ENCODE measurements at regions not wholly inside any gene's neighbourhood (a gene's known extent, or its start where the extent isn't known, plus 50 kb on each side); places are given as distances from the start of the nearest gene placed in this dataset.

- WGBS: 76% methylated on average over 3 of the region's 3 CpGs
- H3K27ac ChIP-seq: no peak overlapping the region
These were observed 708.8 kb downstream of the MTRR start for GRCh38 chr5:8577792-8578191.

GRCh38 chr5:8580298-8580697 is 711.4 kb downstream of the MTRR start:
- H3K4me1 ChIP-seq: no peaks in the 10 kb centered on the region
- H3K27ac ChIP-seq: no peak overlapping the region
- H3K9me3 ChIP-seq: no peaks in the 10 kb centered on the region
- H3K27me3 ChIP-seq: no peaks in the 10 kb centered on the region
- H3K4me3 ChIP-seq: no peak overlapping the region
- TF ChIP-seq POLR2A (IDR thresholded peaks at IDR 0.05) (no peak), EP300 (IDR thresholded peaks at IDR 0.05) (no peak), CTCF (IDR thresholded peaks at IDR 0.05) (no peak), POLR2AphosphoS5 (IDR thresholded peaks at IDR 0.05) (no peak)
- WGBS: 65% methylated on average over 4 of the region's 4 CpGs
- no peaks in the 10 kb centered on the region for H3K36me3 ChIP-seq
- DNase-seq (ENCODE audit: low spot score in 2 of 2): no peak

More at GRCh38 chr5:8577792-8578191, 708.8 kb downstream of the MTRR start:
- Histone ChIP-seq H3K4me1 (no peaks in the 10 kb centered on the region), H3K9me3 (no peaks in the 10 kb centered on the region), H3K4me3 (no peak overlapping the region), H3K36me3 (no peaks in the 10 kb centered on the region), H3K27me3 (no peaks in the 10 kb centered on the region)
- TF ChIP-seq POLR2A (IDR thresholded peaks at IDR 0.05) (no peak), EP300 (IDR thresholded peaks at IDR 0.05) (no peak), POLR2AphosphoS5 (IDR thresholded peaks at IDR 0.05) (no peak), CTCF (IDR thresholded peaks at IDR 0.05) (no peak)
- no peak for DNase-seq (ENCODE audit: low spot score in 2 of 2)

GRCh38 chr5:8581047-8581446 is 712.1 kb downstream of the MTRR start:
- no peaks in the 10 kb centered on the region for H3K9me3 ChIP-seq
- TF ChIP-seq EP300 (IDR thresholded peaks at IDR 0.05) (no peak), POLR2AphosphoS5 (IDR thresholded peaks at IDR 0.05) (no peak), POLR2A (IDR thresholded peaks at IDR 0.05) (no peak), CTCF (IDR thresholded peaks at IDR 0.05) (no peak)
- H3K27me3 ChIP-seq: no peaks in the 10 kb centered on the region
- no peaks in the 10 kb centered on the region for H3K36me3 ChIP-seq
- H3K4me3 ChIP-seq: no peak overlapping the region
- no peak for DNase-seq (ENCODE audit: low spot score in 2 of 2)
- no peaks in the 10 kb centered on the region for H3K4me1 ChIP-seq
- WGBS: 94% methylated on average over 2 of the region's 2 CpGs
- H3K27ac ChIP-seq: no peak overlapping the region

- no peaks in the 10 kb centered on the region for H3K9me3 ChIP-seq
- no peaks in the 10 kb centered on the region for H3K36me3 ChIP-seq
- no peaks in the 10 kb centered on the region for H3K27me3 ChIP-seq
- no peak for DNase-seq (ENCODE audit: low spot score in 2 of 2)
- TF ChIP-seq POLR2AphosphoS5 (IDR thresholded peaks at IDR 0.05) (no peak), EP300 (IDR thresholded peaks at IDR 0.05) (no peak), CTCF (IDR thresholded peaks at IDR 0.05) (no peak), POLR2A (IDR thresholded peaks at IDR 0.05) (no peak)
- 65% methylated on average over 3 of the region's 3 CpGs for WGBS
- H3K4me3 ChIP-seq: no peak overlapping the region
- H3K4me1 ChIP-seq: no peaks in the 10 kb centered on the region
- no peak overlapping the region for H3K27ac ChIP-seq
These were observed 716.5 kb downstream of the MTRR start for GRCh38 chr5:8585230-8586018.

GRCh38 chr5:8590959-8591358 is 722.0 kb downstream of the MTRR start:
- H3K9me3 ChIP-seq: no peaks in the 10 kb centered on the region
- no peak for DNase-seq (ENCODE audit: low spot score in 2 of 2)
- H3K27ac ChIP-seq: no peak overlapping the region
- H3K27me3 ChIP-seq: no peaks in the 10 kb centered on the region
- no peaks in the 10 kb centered on the region for H3K36me3 ChIP-seq
- H3K4me3 ChIP-seq: no peak overlapping the region
- TF ChIP-seq CTCF (IDR thresholded peaks at IDR 0.05) (no peak), POLR2A (IDR thresholded peaks at IDR 0.05) (no peak), EP300 (IDR thresholded peaks at IDR 0.05) (no peak), POLR2AphosphoS5 (IDR thresholded peaks at IDR 0.05) (no peak)
- H3K4me1 ChIP-seq: no peaks in the 10 kb centered on the region
- 74% methylated on average over 1 of the region's 1 CpG for WGBS
